HepG2 (cell line): ENCODE measurements at regions not wholly inside any gene's neighbourhood (a gene's known extent, or its start where the extent isn't known, plus 50 kb on each side); places are given as distances from the start of the nearest gene placed in this dataset.

Experiments used
- ATF6 ChIP-seq: sonication (generic); formaldehyde crosslinking; conservative IDR thresholded peaks from 2 replicates; pipeline ENCODE4 v1.4.0; 2020; ENCODE audit warnings: missing genetic modification reagents
- CREB3 ChIP-seq: sonication (generic); formaldehyde crosslinking; IDR thresholded peaks from 2 replicates; pipeline ENCODE4 v1.5.0; 2020; ENCODE audit warnings: missing genetic modification reagents
- EP300 ChIP-seq, 3 experiments: sonication (generic) in 1 of 3; formaldehyde crosslinking in 1 of 3; IDR thresholded peaks; 2 replicates each; pipeline versions ENCODE4 v1.5.1 to v1.6.1; 2011 to 2020; ENCODE audit warnings: low read depth in 2 of 3, low read length in 2 of 3, borderline replicate concordance in 1 of 3, improper control_type of control experiment in 1 of 3, mild to moderate bottlenecking in 1 of 3, missing genetic modification reagents in 1 of 3, moderate library complexity in 1 of 3
- FOXP4 ChIP-seq: sonication (generic); formaldehyde crosslinking; IDR thresholded peaks from 2 replicates; pipeline ENCODE4 v1.4.0; 2020; ENCODE audit warnings: missing genetic modification reagents
- GABPA ChIP-seq, 2 experiments: IDR thresholded peaks; 2 replicates each; pipeline ENCODE4 v1.6.1; 2011 to 2016; ENCODE audit warnings: low read depth in 2 of 2, low read length in 1 of 2, missing biosample characterization in 1 of 2, missing genetic modification characterization in 1 of 2
- KDM2A ChIP-seq: sonication (generic); formaldehyde crosslinking; IDR thresholded peaks from 2 replicates; pipeline ENCODE4 v1.4.0; 2020; ENCODE audit warnings: low read depth, missing genetic modification reagents, borderline replicate concordance
- KLF15 ChIP-seq: sonication (generic); formaldehyde crosslinking; IDR thresholded peaks from 2 replicates; pipeline ENCODE4 v1.8.1; 2023; ENCODE audit warnings: borderline replicate concordance, mild to moderate bottlenecking, inconsistent platforms, missing genetic modification reagents, mixed read lengths
- PRDM15 ChIP-seq: sonication (generic); formaldehyde crosslinking; IDR thresholded peaks from 2 replicates; pipeline ENCODE4 v1.4.0; 2020; ENCODE audit warnings: missing genetic modification reagents
- TBX3 ChIP-seq: fragments of 450-650 bp; IDR thresholded peaks from 2 replicates; pipeline ENCODE4 v1.6.1; 2017; ENCODE audit warnings: antibody characterized with exemption, mild to moderate bottlenecking, inconsistent platforms, borderline replicate concordance
- ZBTB34 ChIP-seq: sonication (generic); formaldehyde crosslinking; IDR thresholded peaks from 2 replicates; pipeline ENCODE4 v1.8.0; 2022; ENCODE audit warnings: mild to moderate bottlenecking, missing genetic modification reagents
- ZFX ChIP-seq: sonication (generic); formaldehyde crosslinking; IDR thresholded peaks from 2 replicates; pipeline ENCODE4 v1.4.0; 2020; ENCODE audit warnings: mild to moderate bottlenecking, low read depth, missing genetic modification reagents, moderate library complexity
- ZNF343 ChIP-seq: sonication (generic); formaldehyde crosslinking; IDR thresholded peaks from 2 replicates; pipeline ENCODE4 v1.4.0; 2020; ENCODE audit warnings: mild to moderate bottlenecking, missing genetic modification reagents
- TF ChIP-seq, protein P1 (sequence below): sonication (generic); formaldehyde crosslinking; conservative IDR thresholded peaks from 2 replicates; pipeline ENCODE4 v1.4.0; 2020; ENCODE audit warnings: mild to moderate bottlenecking, missing genetic modification reagents, moderate library complexity

DNA sequence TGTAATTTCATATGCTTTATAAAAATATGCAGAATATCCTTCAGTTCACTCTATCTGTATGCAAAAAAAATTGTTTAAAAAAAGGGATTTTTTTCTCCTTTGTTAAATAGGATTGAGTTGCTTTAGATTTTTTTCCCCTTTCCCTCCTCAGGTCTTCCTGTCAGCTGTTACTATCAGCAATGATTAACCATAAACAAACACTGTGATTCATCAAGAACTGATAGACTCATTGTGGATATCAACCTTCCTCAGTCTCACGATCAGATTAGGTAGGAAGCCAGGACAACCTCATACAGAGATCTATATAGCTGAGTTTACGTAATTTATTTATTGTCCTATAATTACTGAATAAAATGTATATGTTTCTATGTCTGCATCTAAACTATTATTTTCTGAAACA, 2136.2 kb upstream of the CELF4 start (continued):
- no peak for TF ChIP-seq KLF15 (CRISPR knock-in tag)
- TF ChIP-seq ZBTB34 (CRISPR knock-in tag) = no peak
- no peak for TF ChIP-seq CREB3 (CRISPR knock-in tag)
- no peak for TF ChIP-seq ZNF343 (CRISPR knock-in tag)
- TF ChIP-seq EP300 (IDR thresholded peaks at IDR 0.05; ENCODE audit: low read depth in 2 of 2, low read length in 2 of 2) = peak in 1 of 2 experiments; percentile 62; a peak in 2 of 4 replicates
- TF ChIP-seq EP300 (CRISPR knock-in tag; IDR thresholded peaks at IDR 0.05; ENCODE audit: borderline replicate concordance) = no peak
- TF ChIP-seq ATF6 (CRISPR knock-in tag) = no peak
- no peak for TF ChIP-seq KDM2A (CRISPR knock-in tag)
- no peak for TF ChIP-seq GABPA (IDR thresholded peaks at IDR 0.05; ENCODE audit: low read depth, low read length)
- peak; percentile 48 for TF ChIP-seq GABPA (CRISPR knock-in tag; IDR thresholded peaks at IDR 0.05; ENCODE audit: low read depth)
- no peak for TF ChIP-seq TBX3
- TF ChIP-seq, protein P1, sequence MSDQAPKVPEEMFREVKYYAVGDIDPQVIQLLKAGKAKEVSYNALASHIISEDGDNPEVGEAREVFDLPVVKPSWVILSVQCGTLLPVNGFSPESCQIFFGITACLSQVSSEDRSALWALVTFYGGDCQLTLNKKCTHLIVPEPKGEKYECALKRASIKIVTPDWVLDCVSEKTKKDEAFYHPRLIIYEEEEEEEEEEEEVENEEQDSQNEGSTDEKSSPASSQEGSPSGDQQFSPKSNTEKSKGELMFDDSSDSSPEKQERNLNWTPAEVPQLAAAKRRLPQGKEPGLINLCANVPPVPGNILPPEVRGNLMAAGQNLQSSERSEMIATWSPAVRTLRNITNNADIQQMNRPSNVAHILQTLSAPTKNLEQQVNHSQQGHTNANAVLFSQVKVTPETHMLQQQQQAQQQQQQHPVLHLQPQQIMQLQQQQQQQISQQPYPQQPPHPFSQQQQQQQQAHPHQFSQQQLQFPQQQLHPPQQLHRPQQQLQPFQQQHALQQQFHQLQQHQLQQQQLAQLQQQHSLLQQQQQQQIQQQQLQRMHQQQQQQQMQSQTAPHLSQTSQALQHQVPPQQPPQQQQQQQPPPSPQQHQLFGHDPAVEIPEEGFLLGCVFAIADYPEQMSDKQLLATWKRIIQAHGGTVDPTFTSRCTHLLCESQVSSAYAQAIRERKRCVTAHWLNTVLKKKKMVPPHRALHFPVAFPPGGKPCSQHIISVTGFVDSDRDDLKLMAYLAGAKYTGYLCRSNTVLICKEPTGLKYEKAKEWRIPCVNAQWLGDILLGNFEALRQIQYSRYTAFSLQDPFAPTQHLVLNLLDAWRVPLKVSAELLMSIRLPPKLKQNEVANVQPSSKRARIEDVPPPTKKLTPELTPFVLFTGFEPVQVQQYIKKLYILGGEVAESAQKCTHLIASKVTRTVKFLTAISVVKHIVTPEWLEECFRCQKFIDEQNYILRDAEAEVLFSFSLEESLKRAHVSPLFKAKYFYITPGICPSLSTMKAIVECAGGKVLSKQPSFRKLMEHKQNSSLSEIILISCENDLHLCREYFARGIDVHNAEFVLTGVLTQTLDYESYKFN (CRISPR knock-in tag) = peak; percentile 35; the same call in 1 of the 2 replicates
- no peak for TF ChIP-seq PRDM15
- TF ChIP-seq ZFX = no peak
- TF ChIP-seq FOXP4 = no peak
